H1 (cell line): ENCODE measurements at regions not wholly inside any gene's neighbourhood (a gene's known extent, or its start where the extent isn't known, plus 50 kb on each side); places are given as distances from the start of the nearest gene placed in this dataset.

Experiments
- ATF2 ChIP-seq: IDR thresholded peaks from 2 replicates; pipeline ENCODE4 v1.6.1; 2012; ENCODE audit warnings: low read length, inconsistent platforms
- CHD1 ChIP-seq: IDR thresholded peaks from 2 replicates; pipeline ENCODE4 v1.6.1; 2012; ENCODE audit warnings: low read depth, low read length, improper control_type of control experiment
- SP1 ChIP-seq: IDR thresholded peaks from 2 replicates; pipeline ENCODE4 v1.6.1; 2011; ENCODE audit warnings: low read depth, low read length
- SP2 ChIP-seq: IDR thresholded peaks from 2 replicates; pipeline ENCODE4 v1.6.1; 2012; ENCODE audit warnings: mild to moderate bottlenecking, low read length, inconsistent platforms
- USF2 ChIP-seq: IDR thresholded peaks from 2 replicates; pipeline ENCODE4 v1.6.1; 2011; ENCODE audit warnings: low read length, improper control_type of control experiment
- TF ChIP-seq, protein P1 (sequence below): fragments of 300-600 bp; sonication (generic); IDR thresholded peaks from 2 replicates; pipeline ENCODE4 v1.7.1; 2012; ENCODE audit warnings: low read length, moderate library complexity, mild to moderate bottlenecking, inconsistent platforms; ENCODE audit not compliant: insufficient replicate concordance
- TF ChIP-seq, protein P2 (sequence below): IDR thresholded peaks from 2 replicates; pipeline ENCODE4 v1.6.1; 2011; ENCODE audit warnings: low read depth, mild to moderate bottlenecking, low read length; ENCODE audit not compliant: insufficient read depth

GRCh38 chr20:53652090-53652858 lies 58.6 kb upstream of the ZNF217 start (continued):
- TF ChIP-seq, protein P1, sequence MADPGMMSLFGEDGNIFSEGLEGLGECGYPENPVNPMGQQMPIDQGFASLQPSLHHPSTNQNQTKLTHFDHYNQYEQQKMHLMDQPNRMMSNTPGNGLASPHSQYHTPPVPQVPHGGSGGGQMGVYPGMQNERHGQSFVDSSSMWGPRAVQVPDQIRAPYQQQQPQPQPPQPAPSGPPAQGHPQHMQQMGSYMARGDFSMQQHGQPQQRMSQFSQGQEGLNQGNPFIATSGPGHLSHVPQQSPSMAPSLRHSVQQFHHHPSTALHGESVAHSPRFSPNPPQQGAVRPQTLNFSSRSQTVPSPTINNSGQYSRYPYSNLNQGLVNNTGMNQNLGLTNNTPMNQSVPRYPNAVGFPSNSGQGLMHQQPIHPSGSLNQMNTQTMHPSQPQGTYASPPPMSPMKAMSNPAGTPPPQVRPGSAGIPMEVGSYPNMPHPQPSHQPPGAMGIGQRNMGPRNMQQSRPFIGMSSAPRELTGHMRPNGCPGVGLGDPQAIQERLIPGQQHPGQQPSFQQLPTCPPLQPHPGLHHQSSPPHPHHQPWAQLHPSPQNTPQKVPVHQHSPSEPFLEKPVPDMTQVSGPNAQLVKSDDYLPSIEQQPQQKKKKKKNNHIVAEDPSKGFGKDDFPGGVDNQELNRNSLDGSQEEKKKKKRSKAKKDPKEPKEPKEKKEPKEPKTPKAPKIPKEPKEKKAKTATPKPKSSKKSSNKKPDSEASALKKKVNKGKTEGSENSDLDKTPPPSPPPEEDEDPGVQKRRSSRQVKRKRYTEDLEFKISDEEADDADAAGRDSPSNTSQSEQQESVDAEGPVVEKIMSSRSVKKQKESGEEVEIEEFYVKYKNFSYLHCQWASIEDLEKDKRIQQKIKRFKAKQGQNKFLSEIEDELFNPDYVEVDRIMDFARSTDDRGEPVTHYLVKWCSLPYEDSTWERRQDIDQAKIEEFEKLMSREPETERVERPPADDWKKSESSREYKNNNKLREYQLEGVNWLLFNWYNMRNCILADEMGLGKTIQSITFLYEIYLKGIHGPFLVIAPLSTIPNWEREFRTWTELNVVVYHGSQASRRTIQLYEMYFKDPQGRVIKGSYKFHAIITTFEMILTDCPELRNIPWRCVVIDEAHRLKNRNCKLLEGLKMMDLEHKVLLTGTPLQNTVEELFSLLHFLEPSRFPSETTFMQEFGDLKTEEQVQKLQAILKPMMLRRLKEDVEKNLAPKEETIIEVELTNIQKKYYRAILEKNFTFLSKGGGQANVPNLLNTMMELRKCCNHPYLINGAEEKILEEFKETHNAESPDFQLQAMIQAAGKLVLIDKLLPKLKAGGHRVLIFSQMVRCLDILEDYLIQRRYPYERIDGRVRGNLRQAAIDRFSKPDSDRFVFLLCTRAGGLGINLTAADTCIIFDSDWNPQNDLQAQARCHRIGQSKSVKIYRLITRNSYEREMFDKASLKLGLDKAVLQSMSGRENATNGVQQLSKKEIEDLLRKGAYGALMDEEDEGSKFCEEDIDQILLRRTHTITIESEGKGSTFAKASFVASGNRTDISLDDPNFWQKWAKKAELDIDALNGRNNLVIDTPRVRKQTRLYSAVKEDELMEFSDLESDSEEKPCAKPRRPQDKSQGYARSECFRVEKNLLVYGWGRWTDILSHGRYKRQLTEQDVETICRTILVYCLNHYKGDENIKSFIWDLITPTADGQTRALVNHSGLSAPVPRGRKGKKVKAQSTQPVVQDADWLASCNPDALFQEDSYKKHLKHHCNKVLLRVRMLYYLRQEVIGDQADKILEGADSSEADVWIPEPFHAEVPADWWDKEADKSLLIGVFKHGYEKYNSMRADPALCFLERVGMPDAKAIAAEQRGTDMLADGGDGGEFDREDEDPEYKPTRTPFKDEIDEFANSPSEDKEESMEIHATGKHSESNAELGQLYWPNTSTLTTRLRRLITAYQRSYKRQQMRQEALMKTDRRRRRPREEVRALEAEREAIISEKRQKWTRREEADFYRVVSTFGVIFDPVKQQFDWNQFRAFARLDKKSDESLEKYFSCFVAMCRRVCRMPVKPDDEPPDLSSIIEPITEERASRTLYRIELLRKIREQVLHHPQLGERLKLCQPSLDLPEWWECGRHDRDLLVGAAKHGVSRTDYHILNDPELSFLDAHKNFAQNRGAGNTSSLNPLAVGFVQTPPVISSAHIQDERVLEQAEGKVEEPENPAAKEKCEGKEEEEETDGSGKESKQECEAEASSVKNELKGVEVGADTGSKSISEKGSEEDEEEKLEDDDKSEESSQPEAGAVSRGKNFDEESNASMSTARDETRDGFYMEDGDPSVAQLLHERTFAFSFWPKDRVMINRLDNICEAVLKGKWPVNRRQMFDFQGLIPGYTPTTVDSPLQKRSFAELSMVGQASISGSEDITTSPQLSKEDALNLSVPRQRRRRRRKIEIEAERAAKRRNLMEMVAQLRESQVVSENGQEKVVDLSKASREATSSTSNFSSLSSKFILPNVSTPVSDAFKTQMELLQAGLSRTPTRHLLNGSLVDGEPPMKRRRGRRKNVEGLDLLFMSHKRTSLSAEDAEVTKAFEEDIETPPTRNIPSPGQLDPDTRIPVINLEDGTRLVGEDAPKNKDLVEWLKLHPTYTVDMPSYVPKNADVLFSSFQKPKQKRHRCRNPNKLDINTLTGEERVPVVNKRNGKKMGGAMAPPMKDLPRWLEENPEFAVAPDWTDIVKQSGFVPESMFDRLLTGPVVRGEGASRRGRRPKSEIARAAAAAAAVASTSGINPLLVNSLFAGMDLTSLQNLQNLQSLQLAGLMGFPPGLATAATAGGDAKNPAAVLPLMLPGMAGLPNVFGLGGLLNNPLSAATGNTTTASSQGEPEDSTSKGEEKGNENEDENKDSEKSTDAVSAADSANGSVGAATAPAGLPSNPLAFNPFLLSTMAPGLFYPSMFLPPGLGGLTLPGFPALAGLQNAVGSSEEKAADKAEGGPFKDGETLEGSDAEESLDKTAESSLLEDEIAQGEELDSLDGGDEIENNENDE: no peak
- no peak for TF ChIP-seq CHD1
- no peak for TF ChIP-seq SP2
- no peak for TF ChIP-seq ATF2
- TF ChIP-seq, protein P2, sequence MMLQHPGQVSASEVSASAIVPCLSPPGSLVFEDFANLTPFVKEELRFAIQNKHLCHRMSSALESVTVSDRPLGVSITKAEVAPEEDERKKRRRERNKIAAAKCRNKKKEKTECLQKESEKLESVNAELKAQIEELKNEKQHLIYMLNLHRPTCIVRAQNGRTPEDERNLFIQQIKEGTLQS: no peak
- TF ChIP-seq SP1: no peak
- TF ChIP-seq USF2: no peak
